SU-DHL-6 (cell line): ENCODE measurements at regions not wholly inside any gene's neighbourhood (a gene's known extent, or its start where the extent isn't known, plus 50 kb on each side); places are given as distances from the start of the nearest gene placed in this dataset.

Experiments
- H2AFZ ChIP-seq: fragments of 200-600 bp; sonication (generic); 2 replicates; pipeline ENCODE4 v1.6.1; 2014; ENCODE audit warnings: low read depth, mild to moderate bottlenecking, moderate library complexity, mixed read lengths, antibody characterized with exemption, low read length; ENCODE audit not compliant: severe bottlenecking
- H3F3A ChIP-seq: fragments of 200-600 bp; shearing (Covaris generic); 2 replicates; pipeline ENCODE4 v1.6.0; 2016; ENCODE audit warnings: antibody characterized with exemption, mild to moderate bottlenecking; ENCODE audit not compliant: insufficient read depth
- H3K27ac ChIP-seq: fragments of 200-600 bp; sonication (generic); 2 replicates; pipeline ENCODE4 v1.5.1; 2016; ENCODE audit warnings: low read depth, mild to moderate bottlenecking, low read length, moderate library complexity, mixed read lengths
- H3K27me3 ChIP-seq: fragments of 200-600 bp; sonication (generic), shearing (Covaris generic); 2 replicates; pipeline ENCODE4 v1.6.0; 2014; ENCODE audit warnings: mild to moderate bottlenecking, low read length
- H3K36me3 ChIP-seq: fragments of 200-600 bp; sonication (generic); 2 replicates; pipeline ENCODE4 v1.6.1; 2014; ENCODE audit warnings: mild to moderate bottlenecking, low read length, mixed read lengths
- H3K4me2 ChIP-seq: fragments of 300-600, 200-600 bp; shearing (Covaris generic), sonication (generic); 2 replicates; pipeline ENCODE4 v1.6.0; 2014; ENCODE audit warnings: low read length, low read depth, mild to moderate bottlenecking; ENCODE audit not compliant: poor library complexity, severe bottlenecking
- H3K4me3 ChIP-seq: fragments of 200-600 bp; sonication (generic); 2 replicates; pipeline ENCODE4 v1.5.1; 2014; ENCODE audit warnings: antibody characterized with exemption, low read length, mild to moderate bottlenecking, mixed read lengths; ENCODE audit not compliant: insufficient read depth, poor library complexity, severe bottlenecking
- H3K79me2 ChIP-seq: fragments of 200-600 bp; sonication (generic); 2 replicates; pipeline ENCODE4 v1.6.1; 2014; ENCODE audit warnings: mild to moderate bottlenecking, low read length, moderate library complexity; ENCODE audit not compliant: insufficient read depth
- H3K9ac ChIP-seq: fragments of 200-600 bp; sonication (generic); 2 replicates; pipeline ENCODE4 v1.7.0; 2014; ENCODE audit warnings: mild to moderate bottlenecking, low read length
- H3K9me2 ChIP-seq: fragments of 200-600 bp; sonication (generic); replicated peaks from 2 replicates; pipeline ENCODE4 v1.6.1; 2014; ENCODE audit warnings: low read length; ENCODE audit not compliant: insufficient read depth
- H3K9me3 ChIP-seq: fragments of 200-600 bp; sonication (generic); 2 replicates; pipeline ENCODE4 v1.6.1; 2014; ENCODE audit warnings: low read length, mixed read lengths; ENCODE audit not compliant: insufficient read depth
- H4K20me1 ChIP-seq: fragments of 200-600 bp; sonication (generic); 2 replicates; pipeline ENCODE4 v1.6.1; 2014; ENCODE audit warnings: low read depth, mild to moderate bottlenecking, antibody characterized with exemption, low read length, moderate library complexity, mixed read lengths
- EZH2phosphoT487 ChIP-seq: fragments of 200-600 bp; sonication (generic), shearing (Covaris generic); conservative IDR thresholded peaks from 2 replicates; pipeline ENCODE4 v1.6.1; 2018; ENCODE audit warnings: mild to moderate bottlenecking, antibody characterized with exemption, low read length, moderate library complexity, mixed read lengths
- TF ChIP-seq, protein P1 (sequence below): fragments of 200-600 bp; sonication (generic); IDR thresholded peaks from one replicate; pipeline ENCODE4 v1.5.1; 2017; ENCODE audit warnings: antibody characterized with exemption, mild to moderate bottlenecking, low read length, moderate library complexity; ENCODE audit not compliant: insufficient read depth, poor library complexity, severe bottlenecking

DNA sequence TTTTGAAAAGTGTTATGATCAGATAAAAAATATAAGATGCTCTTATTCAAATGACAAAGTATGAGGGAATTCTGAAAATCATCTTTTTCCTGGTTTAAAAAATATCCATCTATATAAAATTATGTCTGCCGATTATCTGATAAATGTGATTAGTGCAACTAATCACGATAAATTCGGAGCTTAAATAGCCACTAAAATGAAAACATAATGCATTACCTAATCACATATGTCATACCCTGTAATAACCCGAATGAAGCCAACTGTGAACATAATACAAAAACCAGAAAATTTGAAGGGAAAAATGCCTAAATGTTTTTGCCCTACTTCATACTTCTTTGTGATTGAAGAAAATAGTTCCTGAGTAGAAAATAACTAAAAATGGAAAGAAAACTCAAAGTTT is 808.4 kb upstream of the LUZP2 start:
- no peaks in the 10 kb centered on the region for H4K20me1 ChIP-seq
- TF ChIP-seq, protein P1, sequence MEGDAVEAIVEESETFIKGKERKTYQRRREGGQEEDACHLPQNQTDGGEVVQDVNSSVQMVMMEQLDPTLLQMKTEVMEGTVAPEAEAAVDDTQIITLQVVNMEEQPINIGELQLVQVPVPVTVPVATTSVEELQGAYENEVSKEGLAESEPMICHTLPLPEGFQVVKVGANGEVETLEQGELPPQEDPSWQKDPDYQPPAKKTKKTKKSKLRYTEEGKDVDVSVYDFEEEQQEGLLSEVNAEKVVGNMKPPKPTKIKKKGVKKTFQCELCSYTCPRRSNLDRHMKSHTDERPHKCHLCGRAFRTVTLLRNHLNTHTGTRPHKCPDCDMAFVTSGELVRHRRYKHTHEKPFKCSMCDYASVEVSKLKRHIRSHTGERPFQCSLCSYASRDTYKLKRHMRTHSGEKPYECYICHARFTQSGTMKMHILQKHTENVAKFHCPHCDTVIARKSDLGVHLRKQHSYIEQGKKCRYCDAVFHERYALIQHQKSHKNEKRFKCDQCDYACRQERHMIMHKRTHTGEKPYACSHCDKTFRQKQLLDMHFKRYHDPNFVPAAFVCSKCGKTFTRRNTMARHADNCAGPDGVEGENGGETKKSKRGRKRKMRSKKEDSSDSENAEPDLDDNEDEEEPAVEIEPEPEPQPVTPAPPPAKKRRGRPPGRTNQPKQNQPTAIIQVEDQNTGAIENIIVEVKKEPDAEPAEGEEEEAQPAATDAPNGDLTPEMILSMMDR = no peak
- TF ChIP-seq EZH2phosphoT487 = no peak
- H3K27me3 ChIP-seq = no peaks in the 10 kb centered on the region
- no peaks in the 10 kb centered on the region for H3K9me3 ChIP-seq
- no peak overlapping the region for H3K4me2 ChIP-seq
- H3K4me3 ChIP-seq = no peak overlapping the region
- H3F3A ChIP-seq = no peaks in the 10 kb centered on the region
- no peak overlapping the region for H3K9ac ChIP-seq
- no peak overlapping the region for H2AFZ ChIP-seq
- H3K9me2 ChIP-seq = no peaks in the 10 kb centered on the region
- no peaks in the 10 kb centered on the region for H3K79me2 ChIP-seq
- H3K36me3 ChIP-seq = no peaks in the 10 kb centered on the region
- no peak overlapping the region for H3K27ac ChIP-seq

DNA sequence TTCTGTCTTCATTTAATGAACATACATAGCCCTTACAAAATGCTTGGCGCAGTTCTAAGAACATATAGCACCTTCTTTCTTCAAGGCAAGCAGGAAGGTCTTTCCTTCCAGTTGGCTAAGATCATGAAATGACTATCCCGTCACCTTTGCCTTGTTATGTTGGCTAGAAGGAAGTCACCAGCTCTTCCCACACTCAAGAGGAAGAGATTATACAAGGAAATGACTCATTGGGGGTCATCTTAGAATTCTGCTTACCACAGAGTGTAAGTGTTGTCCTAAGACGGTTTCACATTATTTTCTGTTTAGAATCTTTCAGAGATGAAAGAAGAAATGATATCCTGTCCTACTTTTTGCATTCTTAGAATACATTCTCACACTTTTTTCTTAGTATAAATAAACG is 808.0 kb upstream of the LUZP2 start:
- Histone ChIP-seq H3K4me3 (no peak overlapping the region), H3K9me2 (no peaks in the 10 kb centered on the region), H3K9me3 (no peaks in the 10 kb centered on the region), H4K20me1 (no peaks in the 10 kb centered on the region), H3K36me3 (no peaks in the 10 kb centered on the region), H2AFZ (no peak overlapping the region), H3K9ac (no peak overlapping the region), H3K4me2 (no peak overlapping the region), H3K27me3 (no peaks in the 10 kb centered on the region), H3K27ac (no peak overlapping the region), H3F3A (no peaks in the 10 kb centered on the region), H3K79me2 (no peaks in the 10 kb centered on the region)
- TF ChIP-seq EZH2phosphoT487 = no peak
- TF ChIP-seq, protein P1 = no peak

DNA sequence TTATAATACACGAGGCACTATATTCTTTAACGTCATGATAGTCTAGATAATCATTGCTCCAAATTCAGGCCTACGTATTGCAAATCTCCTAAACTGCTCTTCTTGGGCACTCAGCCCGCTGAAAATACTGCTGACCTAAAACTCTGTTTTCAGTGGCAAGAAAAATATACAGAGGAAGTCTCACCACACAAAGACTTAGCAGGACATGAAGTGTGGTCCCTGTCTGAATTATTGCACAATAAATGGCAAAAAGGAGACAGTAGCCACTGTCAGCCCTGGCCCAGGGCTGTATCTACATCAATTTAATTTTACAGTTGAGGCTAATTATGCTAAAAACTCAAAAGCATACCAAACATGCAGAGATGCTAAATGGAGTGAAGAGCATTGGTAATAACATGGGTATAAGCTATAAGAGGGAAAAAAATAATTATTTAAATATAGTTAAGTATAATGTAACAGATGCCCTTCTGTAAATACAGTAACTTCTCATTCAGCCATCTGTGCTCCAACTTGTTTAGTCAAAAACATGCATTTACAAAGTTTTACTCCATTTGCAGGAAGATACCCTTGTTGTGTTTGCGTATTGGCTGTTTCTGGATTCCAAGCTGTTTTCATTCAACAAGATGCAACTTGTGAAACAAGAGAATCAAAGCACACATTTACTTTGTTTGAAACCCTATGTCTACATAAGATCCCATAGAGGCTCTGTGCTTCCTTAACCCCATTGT is 800.0 kb upstream of the LUZP2 start:
- H3K4me2 ChIP-seq = no peak overlapping the region
- no peaks in the 10 kb centered on the region for H3K9me3 ChIP-seq
- H2AFZ ChIP-seq = no peak overlapping the region
- 0 out of 2 replicates have a peak, but pooled peaks cover 3% of the 10 kb centered on the region for H4K20me1 ChIP-seq
- H3K9ac ChIP-seq = no peak overlapping the region
- H3K9me2 ChIP-seq = no peaks in the 10 kb centered on the region
- H3K27me3 ChIP-seq = no peaks in the 10 kb centered on the region
- H3K27ac ChIP-seq = no peak overlapping the region
- H3K4me3 ChIP-seq = no peak overlapping the region
- no peaks in the 10 kb centered on the region for H3K79me2 ChIP-seq
- H3K36me3 ChIP-seq = no peaks in the 10 kb centered on the region
- H3F3A ChIP-seq = no peaks in the 10 kb centered on the region
- TF ChIP-seq, protein P1 = no peak
- no peak for TF ChIP-seq EZH2phosphoT487
